Endometrial microvascular endothelial cells (primary cell): ENCODE measurements at regions not wholly inside any gene's neighbourhood (a gene's known extent, or its start where the extent isn't known, plus 50 kb on each side); places are given as distances from the start of the nearest gene placed in this dataset.
"Not testable (repeated sequence)": the region's sequence is repeated elsewhere in the genome, so short reads cannot be mapped to it uniquely, and the experiment has no call there.

Experiments
- in situ Hi-C: cut with HindIII; loops from 2 replicates; pipeline ENCODE4 v1.10.0; 2017; ENCODE audit warnings: low sequenced_read_pairs, low pct_unique_long_range_greater_than_20kb; ENCODE audit errors: inconsistent ontology term

DNA sequence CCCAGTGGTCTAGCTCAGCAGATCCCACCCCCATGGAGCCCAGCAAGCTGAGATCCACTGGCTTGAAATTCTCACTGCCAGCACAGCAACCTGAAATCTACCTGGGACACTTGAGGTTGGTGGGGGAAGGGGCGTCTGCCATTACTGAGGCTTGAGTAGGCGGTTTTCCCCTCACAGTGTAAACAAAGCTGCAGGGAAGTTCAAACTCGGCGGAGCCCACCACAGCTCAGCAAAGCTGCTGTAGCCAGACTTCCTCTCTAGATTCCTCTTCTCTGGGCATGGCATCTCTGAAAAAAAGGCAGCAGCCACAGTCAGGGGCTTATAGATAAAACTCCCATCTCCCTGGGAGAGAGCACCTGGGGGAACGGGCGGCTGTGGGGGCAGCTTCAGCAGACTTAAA is 457.9 kb downstream of the ZNF674 start:
- in situ Hi-C loops = not testable (repeated sequence)

DNA sequence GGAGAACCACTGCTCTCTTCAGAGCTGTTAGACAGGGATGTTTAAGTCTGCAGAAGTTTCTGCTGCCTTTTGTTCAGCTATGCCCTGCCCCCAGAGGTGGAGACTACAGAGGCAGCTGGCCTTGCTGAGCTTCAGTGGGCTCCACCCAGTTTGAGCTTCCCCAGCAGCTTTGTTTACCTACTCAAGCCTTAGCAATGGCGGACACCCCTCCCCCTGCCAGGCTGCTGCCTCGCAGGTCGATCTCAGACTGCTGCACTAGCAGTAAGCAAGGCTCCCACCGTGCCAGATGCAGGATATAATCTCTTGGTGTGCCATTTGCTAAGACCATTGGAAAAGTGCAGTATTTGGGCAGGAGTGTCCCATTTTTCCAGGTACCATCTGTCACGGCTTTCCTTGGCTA is 465.1 kb downstream of the ZNF674 start:
- in situ Hi-C loops = not testable (repeated sequence)

DNA sequence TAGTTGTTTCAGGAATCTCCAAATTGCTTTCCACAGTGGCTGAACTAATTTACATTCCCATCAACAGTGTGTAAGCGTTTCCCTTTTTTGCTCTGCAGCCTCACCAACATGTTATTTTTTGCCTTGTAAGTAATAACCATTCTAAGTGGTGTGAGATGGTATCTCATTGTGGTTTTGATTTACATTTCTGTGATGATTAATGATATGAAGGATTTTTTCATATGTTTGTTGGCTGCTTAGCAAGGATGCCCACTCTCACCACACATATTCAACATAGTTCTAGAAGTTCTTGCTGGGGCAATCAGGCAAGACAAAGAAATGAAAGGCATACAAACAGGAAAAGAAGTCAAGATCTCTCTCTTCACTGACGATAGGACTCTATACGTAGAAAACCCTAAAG is 472.4 kb downstream of the ZNF674 start:
- in situ Hi-C loops = no loop called here

DNA sequence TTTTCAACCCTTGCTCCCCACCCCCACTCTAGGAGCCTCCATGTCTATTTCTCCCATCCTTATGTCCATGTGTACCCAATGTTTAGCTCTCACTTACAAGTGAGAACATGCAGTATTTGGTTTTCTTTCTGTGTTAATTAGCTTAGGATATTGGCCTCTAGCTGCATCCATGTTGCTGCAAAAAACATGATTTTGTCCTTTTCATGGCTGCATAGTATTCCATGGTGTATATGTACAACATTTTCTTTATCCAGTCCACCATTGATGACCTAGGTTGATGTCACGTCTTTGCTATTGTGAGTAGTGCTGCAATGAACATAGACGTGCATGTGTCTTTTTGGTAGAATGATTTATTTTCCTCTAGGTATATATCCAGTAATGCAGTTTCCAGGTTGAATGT is 472.8 kb downstream of the ZNF674 start:
- in situ Hi-C loops = no loop called here

DNA sequence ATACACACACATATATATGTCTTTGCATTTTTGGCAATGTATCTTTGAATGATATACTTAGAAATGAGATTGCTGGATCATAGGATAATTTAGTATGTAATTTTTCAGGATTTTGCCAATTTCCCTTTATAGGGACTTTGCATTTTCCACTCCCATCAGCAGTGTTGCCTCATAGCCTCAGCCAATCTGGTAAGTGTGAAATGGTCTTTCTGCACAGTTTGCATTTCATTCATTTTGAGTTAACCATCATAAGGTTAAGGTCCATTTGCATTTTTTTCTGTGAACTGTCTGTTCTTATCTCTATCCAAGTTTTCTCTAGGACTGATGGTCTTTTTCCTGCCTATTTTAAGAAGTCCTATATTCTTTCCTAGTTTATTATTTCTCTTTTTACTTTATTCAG is 474.8 kb downstream of the ZNF674 start:
- in situ Hi-C loops = no loop called here

DNA sequence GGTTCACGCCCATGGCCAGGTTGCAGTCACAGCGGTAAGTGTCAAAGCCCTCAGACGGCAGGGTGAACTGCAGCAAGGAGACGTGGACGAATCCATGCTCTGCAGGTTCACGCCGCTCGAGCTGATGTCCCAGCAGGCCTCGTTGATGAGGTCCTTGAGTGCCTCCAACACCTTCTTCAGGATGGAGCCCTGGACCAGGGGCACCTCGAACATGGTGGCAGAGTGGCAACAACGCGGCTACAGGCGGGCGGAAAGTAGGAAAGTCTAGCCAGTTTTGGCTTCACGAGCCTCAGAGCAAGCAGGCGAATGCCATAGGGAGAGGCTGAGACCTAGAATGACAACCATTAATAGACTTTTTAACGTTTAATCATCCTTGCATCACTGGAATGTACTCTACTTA is 485.9 kb downstream of the ZNF674 start:
- in situ Hi-C loops = no loop called here

DNA sequence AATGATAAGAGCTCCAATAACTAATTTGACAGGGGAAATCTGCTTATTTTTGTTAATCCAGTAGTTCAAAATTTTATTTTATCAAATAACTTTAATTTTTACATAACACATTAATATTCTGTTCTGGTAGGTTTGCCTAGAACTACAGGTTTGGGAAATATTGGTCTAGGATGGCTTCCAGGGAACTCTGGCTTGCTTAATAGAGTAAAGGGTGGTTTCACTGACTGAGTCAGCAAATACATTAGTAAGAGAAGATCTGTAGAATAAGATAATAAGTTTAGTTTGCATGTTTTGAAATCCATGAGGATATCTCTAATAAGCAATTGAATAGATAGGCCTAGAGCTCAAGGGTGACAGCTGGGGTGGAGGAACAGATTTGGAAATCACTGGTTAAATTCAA is 500.7 kb downstream of the ZNF674 start:
- in situ Hi-C loops = no loop called here

DNA sequence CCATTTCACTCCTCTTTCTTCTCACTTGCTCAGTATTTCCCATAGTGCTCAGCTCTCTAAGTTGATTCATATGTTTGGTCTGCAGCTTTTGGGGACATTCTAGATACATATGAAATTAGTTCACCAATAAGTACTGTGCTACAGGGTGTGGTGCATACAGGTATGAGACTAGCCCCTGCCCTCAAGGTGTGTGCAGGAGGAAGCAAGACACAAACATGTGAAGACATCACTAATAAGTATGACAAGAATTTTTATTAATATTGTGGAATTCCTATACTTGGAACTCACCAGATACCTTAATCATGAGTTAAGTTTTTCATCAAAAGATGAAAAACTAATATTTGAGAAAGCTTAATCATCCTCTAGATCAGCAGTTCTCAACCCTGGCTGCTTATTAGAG is 505.2 kb downstream of the ZNF674 start:
- in situ Hi-C loops = no loop called here

- in situ Hi-C loops = no loop called here
Observed at GRCh38 chrX:46039526-46039925, 505.7 kb downstream of the ZNF674 start.

DNA sequence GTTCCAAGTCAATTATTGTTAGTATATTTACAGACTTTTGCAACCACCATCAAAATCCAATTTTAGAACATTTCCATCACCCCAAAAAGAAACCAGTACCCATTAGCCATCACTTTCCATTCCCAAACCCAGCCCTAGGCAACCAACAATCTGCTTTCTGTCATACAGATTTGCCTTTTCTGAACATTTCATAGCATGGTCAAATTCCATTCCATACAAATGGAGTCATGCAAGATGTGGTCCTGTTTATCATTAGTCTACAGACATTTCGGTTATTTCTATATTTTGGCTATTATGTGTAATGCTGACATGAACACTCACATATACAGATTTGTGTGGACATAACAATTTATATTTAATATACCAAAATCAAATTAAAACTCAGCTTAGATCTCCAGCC is 508.7 kb downstream of the ZNF674 start:
- in situ Hi-C loops = no loop called here

- in situ Hi-C loops = no loop called here
Observed at GRCh38 chrX:46034868-46035267, 510.4 kb downstream of the ZNF674 start.

GRCh38 chrX:46029777-46030176 is 515.4 kb downstream of the ZNF674 start:
- in situ Hi-C loops = no loop called here

DNA sequence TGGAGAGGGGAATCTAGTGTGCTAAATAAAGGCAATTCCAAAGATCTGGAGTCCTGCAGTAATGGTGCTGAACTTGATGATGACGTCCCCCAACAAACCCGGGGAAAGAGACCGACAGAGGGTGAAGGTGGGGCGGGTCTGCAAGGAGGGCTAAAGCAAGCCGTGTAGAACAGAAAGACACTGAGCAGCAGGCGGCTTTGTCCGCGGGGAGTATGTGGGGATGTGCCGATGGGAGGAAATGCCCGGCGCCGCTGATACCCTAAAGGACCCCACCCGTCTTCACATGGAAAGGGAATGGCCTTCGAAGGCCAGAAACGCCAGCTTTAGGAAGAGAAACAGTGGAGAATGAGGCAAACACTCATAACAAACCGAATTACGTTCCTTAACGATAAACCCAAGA is 528.9 kb downstream of the ZNF674 start:
- in situ Hi-C loops = no loop called here

DNA sequence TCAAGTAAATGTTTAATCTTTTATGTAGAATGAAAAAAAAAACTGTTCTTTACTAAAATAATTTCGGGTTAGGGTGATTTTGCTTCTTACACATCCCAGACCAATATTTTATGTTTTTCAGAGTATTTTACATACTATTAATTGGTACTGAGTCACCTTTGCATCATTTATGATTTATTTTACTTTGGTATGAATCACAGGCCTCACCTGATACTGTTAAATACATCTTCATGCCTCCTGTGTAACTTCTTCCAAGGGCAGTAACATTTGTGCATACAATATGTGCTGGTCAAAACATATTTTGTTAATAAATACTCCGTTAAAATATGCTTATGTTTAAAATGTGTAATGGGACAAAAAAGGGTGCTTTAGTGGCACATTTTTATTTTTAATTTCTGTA is 529.6 kb downstream of the ZNF674 start:
- in situ Hi-C loops = no loop called here

DNA sequence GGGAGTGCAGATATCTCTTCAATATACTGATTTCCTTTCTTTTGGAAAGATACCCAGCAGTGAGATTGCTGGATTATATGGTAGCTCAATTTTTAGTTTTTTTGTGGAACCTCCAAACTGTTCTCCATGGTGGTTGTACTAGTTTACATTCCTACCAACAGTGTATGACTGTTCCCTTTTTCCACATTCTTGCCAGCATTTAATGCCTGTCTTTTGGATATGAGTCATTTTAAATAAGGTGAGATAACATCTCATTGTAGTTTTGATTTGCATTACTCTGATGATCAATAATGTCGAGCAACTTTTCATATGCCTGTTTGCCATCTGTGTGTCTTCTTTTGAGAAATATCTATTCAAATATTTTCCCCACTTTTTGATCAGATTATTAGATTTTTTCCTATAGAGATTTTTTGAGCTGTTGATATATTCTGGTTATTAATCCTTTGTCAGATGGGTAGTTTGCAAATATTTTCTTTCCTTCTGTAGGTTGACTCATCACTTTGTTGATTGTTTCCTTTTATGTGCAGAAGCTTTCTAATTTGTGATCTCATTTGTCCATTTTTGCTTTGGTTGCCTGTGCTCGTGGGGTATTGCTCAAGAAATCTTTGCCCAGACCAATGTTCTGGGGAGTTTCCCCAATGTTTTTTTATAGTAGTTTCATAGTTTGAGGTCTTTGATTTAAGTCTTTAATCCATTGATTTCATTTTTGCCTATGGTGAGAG is 552.7 kb downstream of the ZNF674 start:
- in situ Hi-C loops = no loop called here

DNA sequence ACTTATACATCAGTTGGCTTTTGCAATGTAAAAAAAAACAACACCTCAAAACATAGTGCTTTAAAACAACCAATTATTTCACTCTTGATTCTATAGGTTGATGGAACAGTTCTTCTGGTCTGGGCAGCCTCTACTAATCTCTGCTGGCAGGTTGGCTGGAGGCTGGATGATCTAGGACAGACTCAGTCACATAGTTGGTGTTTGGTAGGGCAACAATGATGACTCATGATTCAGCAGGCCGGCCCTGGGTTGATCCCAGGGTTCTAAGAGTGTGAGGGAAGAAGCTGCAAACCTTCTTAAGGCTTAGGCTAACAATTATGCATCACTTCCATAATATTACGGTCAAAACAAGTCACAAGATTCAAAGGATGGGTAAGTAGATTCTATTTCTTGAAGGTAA is 558.2 kb downstream of the ZNF674 start:
- in situ Hi-C loops = no loop called here

GRCh38 chrX:45986081-45986480 is 559.1 kb downstream of the ZNF674 start:
- in situ Hi-C loops = no loop called here

GRCh38 chrX:45982958-45983727 is 562.1 kb downstream of the ZNF674 start:
- in situ Hi-C loops = not testable (repeated sequence)

- in situ Hi-C loops = no loop called here
Observed at GRCh38 chrX:45980726-45981125, 564.5 kb downstream of the ZNF674 start.

DNA sequence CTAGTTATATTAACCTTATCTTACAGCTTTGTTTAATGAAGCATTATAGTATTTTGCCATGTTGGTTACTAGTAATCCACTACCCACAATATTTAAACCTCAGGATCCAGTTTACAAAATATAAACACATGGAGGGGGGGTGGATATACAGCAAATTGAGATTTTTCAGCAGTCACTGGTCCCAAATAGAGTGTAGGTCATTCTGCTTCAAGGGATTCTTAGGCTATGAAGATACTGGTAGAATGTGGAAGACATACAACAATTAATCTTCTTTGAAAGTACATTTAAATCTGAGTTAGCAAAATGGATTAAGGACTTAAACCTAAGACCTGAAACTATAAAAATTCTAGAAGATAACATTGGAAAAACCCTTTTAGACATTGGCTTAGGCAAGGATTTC is 569.6 kb downstream of the ZNF674 start:
- in situ Hi-C loops = no loop called here

- in situ Hi-C loops = no loop called here
Observed at GRCh38 chrX:45972636-45973035, 572.6 kb downstream of the ZNF674 start.
